HepG2 (cell line): ENCODE measurements at regions not wholly inside any gene's neighbourhood (a gene's known extent, or its start where the extent isn't known, plus 50 kb on each side); places are given as distances from the start of the nearest gene placed in this dataset.
A peak's percentile ranks its signal among the peaks of the same experiment; 100 is the strongest.

Source experiments
- ATAC-seq: fragments of 200-7000 bp; cut with Tn5 transposase; 3 replicates; pipeline ENCODE4 v1.9.1; 2020; ENCODE audit warnings: mild to moderate bottlenecking, moderate library complexity
- BruUV-seq: library from RNA; stranded (reverse); fragments of 400-500 nt; replicated peaks from 2 replicates; lab custom pipeline; 2021; lab: Mats Ljungman, UMichigan
- CTCF ChIA-PET: fragments of 300-600 bp; formaldehyde crosslinking; extraction: SDS; loops from one replicate; lab custom pipeline; 2021; ENCODE audit warnings: low total read pairs, inconsistent platforms, low intra/inter-chr PET ratio; lab: Yijun Ruan, JAX
- POLR2A ChIA-PET: fragments of 350-600 bp; sonication (Branson Sonifier 250); formaldehyde crosslinking; loops from one replicate; lab custom pipeline; 2020; ENCODE audit warnings: antibody characterized with exemption, inconsistent platforms; lab: Yijun Ruan, JAX
- DNase-seq: peaks from one replicate; pipeline ENCODE4 v3.0.0-alpha.2; 2015; ENCODE audit warnings: low spot score
- FAIRE-seq: peaks from 3 replicates; lab custom pipeline; 2011; peaks lifted over from hg19 to GRCh38; lab: Jason Lieb, UNC
- H2AFZ ChIP-seq: one replicate; pipeline ENCODE4 v1.6.1; 2011; ENCODE audit warnings: low read length, inconsistent platforms
- H3K27ac ChIP-seq: fragments of 300-600 bp; 3 replicates; pipeline ENCODE4 v1.8.0; 2011; ENCODE audit warnings: mixed run types, mild to moderate bottlenecking, mixed read lengths, low read length, inconsistent platforms; ENCODE audit not compliant: insufficient read depth; ENCODE audit errors: extremely low read length
- H3K27me3 ChIP-seq, 2 experiments: fragments of 200-600 bp in 1 of 2; 2 replicates in 1 of 2; 3 replicates in 1 of 2; pipeline versions ENCODE4 v1.6.0 to v1.8.0; 2011; ENCODE audit warnings: low read length in 2 of 2, mild to moderate bottlenecking in 2 of 2, moderate library complexity in 2 of 2, inconsistent platforms in 1 of 2; ENCODE audit not compliant: insufficient read depth in 2 of 2, control insufficient read depth in 1 of 2
- H3K36me3 ChIP-seq, 2 experiments: fragments of 200-600 bp in 1 of 2; replicated peaks in 1 of 2; 2 replicates in 1 of 2; 3 replicates in 1 of 2; pipeline versions ENCODE4 v1.5.1 to v1.8.0; 2011; ENCODE audit warnings: low read length in 2 of 2, inconsistent platforms in 1 of 2; ENCODE audit not compliant: insufficient read depth in 2 of 2, control insufficient read depth in 1 of 2
- H3K4me1 ChIP-seq: 2 replicates; pipeline ENCODE4 v1.5.1; 2012; ENCODE audit warnings: low read length, inconsistent platforms; ENCODE audit not compliant: insufficient read depth
- H3K4me2 ChIP-seq: 2 replicates; pipeline ENCODE4 v1.6.0; 2011; ENCODE audit warnings: low read depth, low read length, inconsistent platforms
- H3K4me3 ChIP-seq, 3 experiments: fragments of 200-600 bp in 1 of 3; sonication (generic), shearing (Covaris generic) in 1 of 3; replicated peaks in 1 of 3; 2 replicates each; pipeline ENCODE4 v1.5.1; 2011 to 2016; ENCODE audit warnings: low read length in 3 of 3, inconsistent platforms in 2 of 3, low read depth in 2 of 3, mild to moderate bottlenecking in 2 of 3, control low read depth in 1 of 3, mixed read lengths in 1 of 3; ENCODE audit not compliant: insufficient read depth in 1 of 3
- H3K79me2 ChIP-seq: one replicate; pipeline ENCODE4 v1.6.1; 2011; ENCODE audit warnings: low read length, inconsistent platforms; ENCODE audit not compliant: insufficient read depth
- H3K9ac ChIP-seq: 2 replicates; pipeline ENCODE4 v1.6.0; 2011; ENCODE audit warnings: mild to moderate bottlenecking, low read depth, low read length, inconsistent platforms; ENCODE audit not compliant: insufficient read depth
- H3K9me3 ChIP-seq: 2 replicates; pipeline ENCODE4 v1.5.1; 2012; ENCODE audit warnings: mild to moderate bottlenecking, low read length
- H4K20me1 ChIP-seq: 2 replicates; pipeline ENCODE4 v1.6.0; 2011; ENCODE audit warnings: inconsistent platforms, mild to moderate bottlenecking, low read length, moderate library complexity; ENCODE audit not compliant: insufficient read depth
- ARHGAP35 ChIP-seq: sonication (generic); formaldehyde crosslinking; IDR thresholded peaks from 2 replicates; pipeline ENCODE4 v1.9.0; 2022; ENCODE audit warnings: mild to moderate bottlenecking, inconsistent platforms, moderate library complexity, missing genetic modification reagents, borderline replicate concordance
- ERF ChIP-seq: IDR thresholded peaks from 2 replicates; pipeline ENCODE4 v1.6.1; 2018; ENCODE audit warnings: missing biosample characterization, missing genetic modification reagents
- GATAD1 ChIP-seq: IDR thresholded peaks from 2 replicates; pipeline ENCODE4 v1.6.1; 2016; ENCODE audit warnings: missing genetic modification reagents, missing compliant biosample characterization
- IRF2 ChIP-seq: IDR thresholded peaks from 2 replicates; pipeline ENCODE4 v1.6.1; 2018; ENCODE audit warnings: missing genetic modification reagents, missing compliant biosample characterization
- MAF1 ChIP-seq: sonication (generic); formaldehyde crosslinking; IDR thresholded peaks from 2 replicates; pipeline ENCODE4 v1.5.0; 2020; ENCODE audit warnings: missing genetic modification reagents, borderline replicate concordance
- MTF1 ChIP-seq: sonication (generic); formaldehyde crosslinking; IDR thresholded peaks from 2 replicates; pipeline ENCODE4 v1.5.0; 2020; ENCODE audit warnings: missing genetic modification reagents
- SMAD9 ChIP-seq: sonication (generic); formaldehyde crosslinking; IDR thresholded peaks from 2 replicates; pipeline ENCODE4 v1.5.1; 2020; ENCODE audit warnings: mild to moderate bottlenecking, missing genetic modification reagents
- SP1 ChIP-seq, 2 experiments: fragments of 450-650 bp in 1 of 2; sonication (generic) in 1 of 2; formaldehyde crosslinking in 1 of 2; IDR thresholded peaks; 2 replicates each; pipeline versions ENCODE4 v1.4.0 to v1.6.1; 2016 to 2020; ENCODE audit warnings: missing genetic modification reagents in 1 of 2
- STAT5B ChIP-seq: sonication (generic); formaldehyde crosslinking; IDR thresholded peaks from 2 replicates; pipeline ENCODE4 v1.4.0; 2020; ENCODE audit warnings: missing genetic modification reagents
- WGBS: methylation state at CpG from one replicate; pipeline ENCODE4 v1.1.6; 2017; ENCODE audit warnings: low lambda C conversion rate; 5-methylcytosine and 5-hydroxymethylcytosine counted together
- in situ Hi-C: cut with HindIII; loops from 2 replicates; pipeline ENCODE4 v1.10.0; 2017; ENCODE audit warnings: low pct_unique_long_range_greater_than_20kb; ENCODE audit not compliant: extremely low pct_ligation_motif_present
- intact Hi-C: fragments of 100-400 bp; cut with micrococcal nuclease; formaldehyde crosslinking; loops from one replicate; pipeline ENCODE4 v1.10.0; 2022; ENCODE audit not compliant: unreplicated experiment
- TF ChIP-seq, protein P1 (sequence below): fragments of 450-650 bp; IDR thresholded peaks from 2 replicates; pipeline ENCODE4 v1.6.1; 2016
- TF ChIP-seq, protein P2 (sequence below): sonication (generic); formaldehyde crosslinking; IDR thresholded peaks from 2 replicates; pipeline ENCODE4 v1.4.0; 2020; ENCODE audit warnings: missing genetic modification reagents
- TF ChIP-seq, protein P3 (sequence below): sonication (generic); formaldehyde crosslinking; IDR thresholded peaks from 2 replicates; pipeline ENCODE4 v1.4.0; 2020; ENCODE audit warnings: missing genetic modification reagents

- Histone ChIP-seq H3K27me3 (peaks cover 0 to 7% of the 10 kb centered on the region in 2 experiments; a peak in 2 of 5 replicates), H3K36me3 (no peaks in the 10 kb centered on the region), H3K4me2 (no peak overlapping the region), H2AFZ (no peak overlapping the region), H3K9ac (no peak overlapping the region), H3K4me3 (no peak overlapping the region), H3K27ac (no peak overlapping the region), H3K4me1 (peaks cover 2% of the 10 kb centered on the region), H4K20me1 (no peaks in the 10 kb centered on the region), H3K9me3 (no peaks in the 10 kb centered on the region), H3K79me2 (no peaks in the 10 kb centered on the region)
- TF ChIP-seq, protein P1, sequence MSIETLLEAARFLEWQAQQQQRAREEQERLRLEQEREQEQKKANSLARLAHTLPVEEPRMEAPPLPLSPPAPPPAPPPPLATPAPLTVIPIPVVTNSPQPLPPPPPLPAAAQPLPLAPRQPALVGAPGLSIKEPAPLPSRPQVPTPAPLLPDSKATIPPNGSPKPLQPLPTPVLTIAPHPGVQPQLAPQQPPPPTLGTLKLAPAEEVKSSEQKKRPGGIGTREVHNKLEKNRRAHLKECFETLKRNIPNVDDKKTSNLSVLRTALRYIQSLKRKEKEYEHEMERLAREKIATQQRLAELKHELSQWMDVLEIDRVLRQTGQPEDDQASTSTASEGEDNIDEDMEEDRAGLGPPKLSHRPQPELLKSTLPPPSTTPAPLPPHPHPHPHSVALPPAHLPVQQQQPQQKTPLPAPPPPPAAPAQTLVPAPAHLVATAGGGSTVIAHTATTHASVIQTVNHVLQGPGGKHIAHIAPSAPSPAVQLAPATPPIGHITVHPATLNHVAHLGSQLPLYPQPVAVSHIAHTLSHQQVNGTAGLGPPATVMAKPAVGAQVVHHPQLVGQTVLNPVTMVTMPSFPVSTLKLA: peak; percentile 19; the same call in 1 of the 2 replicates
- TF ChIP-seq ARHGAP35 (CRISPR knock-in tag): no peak
- 67% methylated on average over 12 of the region's 17 CpGs for WGBS
- DNase-seq: no peak
- intact Hi-C loops: no loop called here
- ATAC-seq: no peak
- in situ Hi-C loops: no loop called here
- FAIRE-seq: no peak
- no TSS peak for BruUV-seq
- ChIA-PET CTCF (no interaction called here), POLR2A (no interaction called here)
Observed at GRCh38 chr10:118960157-118961090, 69.1 kb upstream of the NANOS1 start.

- Histone ChIP-seq H3K4me3 (no peak overlapping the region), H2AFZ (no peak overlapping the region), H3K27me3 (peaks cover 0 to 11% of the 10 kb centered on the region in 2 experiments; a peak in 3 of 5 replicates), H3K79me2 (no peaks in the 10 kb centered on the region), H3K9ac (no peak overlapping the region), H4K20me1 (no peaks in the 10 kb centered on the region; the same call in 1 of the 2 replicates), H3K4me1 (peaks cover 9% of the 10 kb centered on the region), H3K9me3 (no peaks in the 10 kb centered on the region), H3K27ac (no peak overlapping the region), H3K4me2 (no peak overlapping the region), H3K36me3 (no peaks in the 10 kb centered on the region)
- ChIA-PET CTCF (no interaction called here), POLR2A (no interaction called here)
- no peak for DNase-seq
- intact Hi-C loops: no loop called here
- no peak for FAIRE-seq
- WGBS: 27% methylated on average over 7 of the region's 7 CpGs
- no peak for ATAC-seq
- no TSS peak for BruUV-seq
- in situ Hi-C loops: no loop called here
- TF ChIP-seq ERF (CRISPR knock-in tag) (no peak), IRF2 (CRISPR knock-in tag) (no peak), STAT5B (CRISPR knock-in tag) (no peak), MTF1 (CRISPR knock-in tag) (no peak), SMAD9 (no peak), SP1 (IDR thresholded peaks at IDR 0.05) (no peak), SP1 (CRISPR knock-in tag; IDR thresholded peaks at IDR 0.05) (no peak), GATAD1 (no peak), MAF1 (CRISPR knock-in tag) (no peak)
- TF ChIP-seq, protein P2, sequence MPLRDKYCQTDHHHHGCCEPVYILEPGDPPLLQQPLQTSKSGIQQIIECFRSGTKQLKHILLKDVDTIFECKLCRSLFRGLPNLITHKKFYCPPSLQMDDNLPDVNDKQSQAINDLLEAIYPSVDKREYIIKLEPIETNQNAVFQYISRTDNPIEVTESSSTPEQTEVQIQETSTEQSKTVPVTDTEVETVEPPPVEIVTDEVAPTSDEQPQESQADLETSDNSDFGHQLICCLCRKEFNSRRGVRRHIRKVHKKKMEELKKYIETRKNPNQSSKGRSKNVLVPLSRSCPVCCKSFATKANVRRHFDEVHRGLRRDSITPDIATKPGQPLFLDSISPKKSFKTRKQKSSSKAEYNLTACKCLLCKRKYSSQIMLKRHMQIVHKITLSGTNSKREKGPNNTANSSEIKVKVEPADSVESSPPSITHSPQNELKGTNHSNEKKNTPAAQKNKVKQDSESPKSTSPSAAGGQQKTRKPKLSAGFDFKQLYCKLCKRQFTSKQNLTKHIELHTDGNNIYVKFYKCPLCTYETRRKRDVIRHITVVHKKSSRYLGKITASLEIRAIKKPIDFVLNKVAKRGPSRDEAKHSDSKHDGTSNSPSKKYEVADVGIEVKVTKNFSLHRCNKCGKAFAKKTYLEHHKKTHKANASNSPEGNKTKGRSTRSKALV (CRISPR knock-in tag): no peak
- TF ChIP-seq, protein P3, sequence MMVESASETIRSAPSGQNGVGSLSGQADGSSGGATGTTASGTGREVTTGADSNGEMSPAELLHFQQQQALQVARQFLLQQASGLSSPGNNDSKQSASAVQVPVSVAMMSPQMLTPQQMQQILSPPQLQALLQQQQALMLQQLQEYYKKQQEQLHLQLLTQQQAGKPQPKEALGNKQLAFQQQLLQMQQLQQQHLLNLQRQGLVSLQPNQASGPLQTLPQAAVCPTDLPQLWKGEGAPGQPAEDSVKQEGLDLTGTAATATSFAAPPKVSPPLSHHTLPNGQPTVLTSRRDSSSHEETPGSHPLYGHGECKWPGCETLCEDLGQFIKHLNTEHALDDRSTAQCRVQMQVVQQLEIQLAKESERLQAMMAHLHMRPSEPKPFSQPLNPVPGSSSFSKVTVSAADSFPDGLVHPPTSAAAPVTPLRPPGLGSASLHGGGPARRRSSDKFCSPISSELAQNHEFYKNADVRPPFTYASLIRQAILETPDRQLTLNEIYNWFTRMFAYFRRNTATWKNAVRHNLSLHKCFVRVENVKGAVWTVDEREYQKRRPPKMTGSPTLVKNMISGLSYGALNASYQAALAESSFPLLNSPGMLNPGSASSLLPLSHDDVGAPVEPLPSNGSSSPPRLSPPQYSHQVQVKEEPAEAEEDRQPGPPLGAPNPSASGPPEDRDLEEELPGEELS: no peak
Observed at GRCh38 chr10:118961436-118961835, 68.1 kb upstream of the NANOS1 start.
